Bronchial epithelial cell (primary cell): ENCODE measurements at regions not wholly inside any gene's neighbourhood (a gene's known extent, or its start where the extent isn't known, plus 50 kb on each side); places are given as distances from the start of the nearest gene placed in this dataset.
A peak's percentile ranks its signal among the peaks of the same experiment; 100 is the strongest.

Experiments used
- DNase-seq: peaks from one replicate; pipeline ENCODE4 v3.0.0-alpha.2; 2010; ENCODE audit warnings: low read depth
- FAIRE-seq: peaks from 2 replicates; lab custom pipeline; 2011; peaks lifted over from hg19 to GRCh38; lab: Jason Lieb, UNC
- H3K27me3 ChIP-seq: 2 replicates; pipeline ENCODE4 v1.5.1; 2011; ENCODE audit warnings: low read length; ENCODE audit not compliant: control insufficient read depth, insufficient read depth
- H3K36me3 ChIP-seq: 2 replicates; pipeline ENCODE4 v1.5.1; 2011; ENCODE audit warnings: low read length; ENCODE audit not compliant: control insufficient read depth, insufficient read depth
- H3K4me3 ChIP-seq: 2 replicates; pipeline ENCODE4 v1.5.1; 2011; ENCODE audit warnings: mild to moderate bottlenecking, low read depth, low read length, control low read depth
- CTCF ChIP-seq: IDR thresholded peaks from 2 replicates; pipeline ENCODE4 v1.5.1; 2011; ENCODE audit warnings: mild to moderate bottlenecking, moderate library complexity, low read length, control low read depth, inconsistent platforms; ENCODE audit not compliant: insufficient read depth, severe bottlenecking

GRCh38 chr3:182693723-182694122 lies 99.6 kb upstream of the ATP11B start:
- Histone ChIP-seq H3K27me3 (no peaks in the 10 kb centered on the region), H3K36me3 (no peaks in the 10 kb centered on the region), H3K4me3 (no peak overlapping the region)
- no peak for TF ChIP-seq CTCF
- no peak for FAIRE-seq
- no peak for DNase-seq

- no peaks in the 10 kb centered on the region for H3K27me3 ChIP-seq
- FAIRE-seq (no peak), DNase-seq (no peak)
- no peak overlapping the region for H3K4me3 ChIP-seq
- H3K36me3 ChIP-seq, result no peaks in the 10 kb centered on the region
- no peak for TF ChIP-seq CTCF
Observed at GRCh38 chr3:182696916-182697315, 96.4 kb upstream of the ATP11B start.

- FAIRE-seq, result no peak
- Histone ChIP-seq H3K27me3 (no peaks in the 10 kb centered on the region), H3K36me3 (no peaks in the 10 kb centered on the region), H3K4me3 (no peak overlapping the region)
- peak; percentile 20 for DNase-seq
- TF ChIP-seq CTCF, result no peak
Observed at GRCh38 chr3:182697345-182697919, 95.9 kb upstream of the ATP11B start.

GRCh38 chr3:182698078-182698477 lies 95.2 kb upstream of the ATP11B start:
- FAIRE-seq, result no peak

GRCh38 chr3:182699550-182700170 lies 93.6 kb upstream of the ATP11B start:
- Histone ChIP-seq H3K36me3 (no peaks in the 10 kb centered on the region), H3K27me3 (no peaks in the 10 kb centered on the region), H3K4me3 (no peak overlapping the region)
- no peak for DNase-seq
- no peak for FAIRE-seq
- no peak for TF ChIP-seq CTCF

More at GRCh38 chr3:182698078-182698477, 95.2 kb upstream of the ATP11B start:
- TF ChIP-seq CTCF, result no peak
- Histone ChIP-seq H3K27me3 (no peaks in the 10 kb centered on the region), H3K4me3 (no peak overlapping the region), H3K36me3 (no peaks in the 10 kb centered on the region)
- DNase-seq, result peak; percentile 35
